Right lobe of liver (tissue), 6 donors: ENCODE measurements at regions not wholly inside any gene's neighbourhood (a gene's known extent, or its start where the extent isn't known, plus 50 kb on each side); places are given as distances from the start of the nearest gene placed in this dataset.

Experiments
- ATAC-seq, 4 donors: fragments of 200-7000 bp; cut with Tn5 transposase; one replicate each; pipeline ENCODE4 v1.9.1; 2020; ENCODE audit warnings: mild to moderate bottlenecking in 4 of 4, moderate library complexity in 4 of 4
- DNase-seq, 3 donors: peaks; one replicate each; pipeline ENCODE4 v3.0.0-alpha.2; 2020
- H3K27ac ChIP-seq, 3 donors: fragments of 200-600 bp; one replicate each; pipeline ENCODE4 v1.8.0; 2022
- H3K27me3 ChIP-seq, 2 donors: fragments of 200-600 bp; one replicate each; pipeline ENCODE4 v1.8.0; 2022
- H3K36me3 ChIP-seq, 4 donors: fragments of 200-600 bp; sonication (generic) in 1 of 4; one replicate each; pipeline versions ENCODE4 v1.5.1 to v1.8.0; 2017 to 2022; ENCODE audit warnings: control low read depth in 1 of 4
- H3K4me1 ChIP-seq, 4 donors: fragments of 200-600 bp; sonication (generic) in 1 of 4; one replicate each; pipeline versions ENCODE4 v1.5.1 to v1.8.0; 2017 to 2022; ENCODE audit warnings: control low read depth in 1 of 4
- H3K4me3 ChIP-seq, 3 donors: fragments of 200-600 bp; one replicate each; pipeline ENCODE4 v1.8.0; 2022
- H3K9me3 ChIP-seq, 4 donors: fragments of 200-600 bp; sonication (generic) in 1 of 4; one replicate each; pipeline versions ENCODE4 v1.5.1 to v1.8.0; 2017 to 2022; ENCODE audit warnings: control low read depth in 1 of 4
- POLR2A ChIP-seq: fragments of 450-650 bp; IDR thresholded peaks from one replicate; pipeline ENCODE4 v1.6.1; 2017; ENCODE audit warnings: antibody characterized with exemption, mild to moderate bottlenecking
- WGBS: methylation state at CpG from one replicate; pipeline ENCODE4 v1.1.6; 2018; ENCODE audit warnings: low coverage, low lambda C conversion rate; ENCODE audit not compliant: insufficient coverage; ENCODE audit errors: missing lambda C conversion rate; 5-methylcytosine and 5-hydroxymethylcytosine counted together
- intact Hi-C, 2 donors: fragments of 100-400 bp; cut with DNase I; formaldehyde crosslinking; loops; one replicate each; pipeline versions ENCODE4 v1.11.2 to v1.14.1; 2022
- TF ChIP-seq, protein P1 (sequence below), 4 donors: fragments of 200-600 bp in 3 of 4; fragments of 450-650 bp in 1 of 4; IDR thresholded peaks; one replicate each; pipeline versions ENCODE4 v1.5.1 to v1.8.0; 2016 to 2022; ENCODE audit warnings: antibody characterized with exemption in 4 of 4, mild to moderate bottlenecking in 2 of 4
- donor health status: DM: no; HTN: yes; CAD: no.
- donor health status: DM: no; HTN: no; CAD: no.
- donor health status: DM: no; HTN: no; CAD: no.
- donor health status: DM: no; HTN: yes; CAD: no.
- donor health status: DM: no; HTN: yes; CAD: no.

GRCh38 chr2:191758518-191759507 is 80.9 kb downstream of the NABP1 start:
- no peak overlapping the region for H3K4me3 ChIP-seq
- intact Hi-C loops = no loop called here
- no peak overlapping the region for H3K27ac ChIP-seq
- DNase-seq (peak; percentile 44 to 57 (median 55)), ATAC-seq (peak; percentile 95 to 100 (median 96))
- no peaks in the 10 kb centered on the region for H3K9me3 ChIP-seq
- TF ChIP-seq POLR2A = no peak
- TF ChIP-seq, protein P1, sequence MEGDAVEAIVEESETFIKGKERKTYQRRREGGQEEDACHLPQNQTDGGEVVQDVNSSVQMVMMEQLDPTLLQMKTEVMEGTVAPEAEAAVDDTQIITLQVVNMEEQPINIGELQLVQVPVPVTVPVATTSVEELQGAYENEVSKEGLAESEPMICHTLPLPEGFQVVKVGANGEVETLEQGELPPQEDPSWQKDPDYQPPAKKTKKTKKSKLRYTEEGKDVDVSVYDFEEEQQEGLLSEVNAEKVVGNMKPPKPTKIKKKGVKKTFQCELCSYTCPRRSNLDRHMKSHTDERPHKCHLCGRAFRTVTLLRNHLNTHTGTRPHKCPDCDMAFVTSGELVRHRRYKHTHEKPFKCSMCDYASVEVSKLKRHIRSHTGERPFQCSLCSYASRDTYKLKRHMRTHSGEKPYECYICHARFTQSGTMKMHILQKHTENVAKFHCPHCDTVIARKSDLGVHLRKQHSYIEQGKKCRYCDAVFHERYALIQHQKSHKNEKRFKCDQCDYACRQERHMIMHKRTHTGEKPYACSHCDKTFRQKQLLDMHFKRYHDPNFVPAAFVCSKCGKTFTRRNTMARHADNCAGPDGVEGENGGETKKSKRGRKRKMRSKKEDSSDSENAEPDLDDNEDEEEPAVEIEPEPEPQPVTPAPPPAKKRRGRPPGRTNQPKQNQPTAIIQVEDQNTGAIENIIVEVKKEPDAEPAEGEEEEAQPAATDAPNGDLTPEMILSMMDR (IDR thresholded peaks at IDR 0.05) = peak; percentile 44 to 68 (median 64)
- H3K27me3 ChIP-seq = no peaks in the 10 kb centered on the region
- WGBS = 57% methylated on average over 11 of the region's 13 CpGs
- H3K36me3 ChIP-seq = no peaks in the 10 kb centered on the region
- H3K4me1 ChIP-seq = no peaks in the 10 kb centered on the region

DNA sequence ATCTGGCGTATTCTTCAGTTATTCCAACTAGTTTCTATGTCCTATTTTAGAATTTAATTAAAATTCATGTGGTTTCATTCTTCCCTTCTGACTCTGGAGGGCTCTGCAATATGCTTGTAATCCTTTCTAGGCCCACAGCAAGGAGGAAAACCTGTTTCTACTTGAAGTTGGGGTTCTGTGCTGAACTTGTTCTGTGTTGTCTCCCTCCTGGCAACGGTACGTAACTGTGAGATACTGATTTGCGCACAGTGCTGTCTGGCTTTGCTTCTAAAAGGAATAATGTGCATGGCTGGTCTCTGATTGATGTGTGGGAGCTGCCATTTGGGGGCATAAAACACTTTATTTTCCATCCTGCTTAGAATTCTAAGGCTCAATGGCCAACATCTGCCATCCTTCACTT is 81.7 kb downstream of the NABP1 start:
- H3K27ac ChIP-seq = no peak overlapping the region
- WGBS = 81% methylated on average over 4 of the region's 4 CpGs
- TF ChIP-seq POLR2A = no peak
- TF ChIP-seq, protein P1 (IDR thresholded peaks at IDR 0.05) = no peak

DNA sequence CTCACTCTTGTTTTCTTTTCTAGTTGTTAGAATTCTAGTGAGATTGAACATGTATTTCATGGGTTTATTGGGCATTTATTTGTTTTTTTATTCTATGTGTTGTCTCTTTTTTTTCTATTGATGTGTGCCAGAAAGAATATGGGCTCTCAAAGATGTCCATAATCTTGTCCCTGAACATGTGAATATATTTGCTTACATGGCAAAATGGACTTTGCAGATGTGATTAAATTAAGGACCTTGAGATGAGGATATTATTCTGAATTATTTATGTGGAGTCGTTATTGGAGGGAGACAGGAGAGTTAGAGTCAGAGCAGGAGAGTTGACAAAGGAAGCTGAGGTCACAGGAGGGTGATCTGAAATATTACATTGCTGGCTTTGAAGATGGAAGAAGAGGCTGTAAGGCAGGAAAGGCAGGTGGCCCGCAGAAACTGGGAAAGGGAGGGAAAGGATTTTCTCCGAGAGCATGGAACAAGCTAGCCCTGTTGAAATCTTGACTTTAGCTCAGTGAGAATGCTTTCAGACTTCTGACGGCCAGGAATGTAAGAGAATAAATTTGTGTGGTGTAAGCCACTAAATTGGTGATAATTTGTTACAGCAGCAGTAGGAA is 82.8 kb downstream of the NABP1 start:
- 61% methylated on average over 4 of the region's 4 CpGs for WGBS
- Histone ChIP-seq H3K4me1 (no peaks in the 10 kb centered on the region), H3K27ac (no peak overlapping the region), H3K36me3 (no peaks in the 10 kb centered on the region), H3K4me3 (no peak overlapping the region), H3K9me3 (no peaks in the 10 kb centered on the region), H3K27me3 (no peaks in the 10 kb centered on the region)
- no peak for DNase-seq
- ATAC-seq = no peak
- intact Hi-C loops = no loop called here
- no peak for TF ChIP-seq POLR2A
- TF ChIP-seq, protein P1 (IDR thresholded peaks at IDR 0.05) = no peak

More for the DNA sequence above, 81.7 kb downstream of the NABP1 start:
- Histone ChIP-seq H3K36me3 (no peaks in the 10 kb centered on the region), H3K4me3 (no peak overlapping the region), H3K9me3 (no peaks in the 10 kb centered on the region), H3K4me1 (no peaks in the 10 kb centered on the region), H3K27me3 (no peaks in the 10 kb centered on the region)
- DNase-seq (no peak), ATAC-seq (no peak)
- intact Hi-C loops = no loop called here

GRCh38 chr2:191773136-191773535 is 73.8 kb downstream of the CAVIN2 start:
- 57% methylated on average over 4 of the region's 4 CpGs for WGBS
- Histone ChIP-seq H3K27ac (no peak overlapping the region), H3K9me3 (no peaks in the 10 kb centered on the region), H3K36me3 (no peaks in the 10 kb centered on the region), H3K27me3 (no peaks in the 10 kb centered on the region), H3K4me1 (no peaks in the 10 kb centered on the region), H3K4me3 (no peak overlapping the region)
- no peak for ATAC-seq
- DNase-seq = no peak
- intact Hi-C loops = no loop called here
- TF ChIP-seq, protein P1 (IDR thresholded peaks at IDR 0.05) = no peak
- TF ChIP-seq POLR2A = no peak
